ENCODE measurements at regions not wholly inside any gene's neighbourhood (a gene's known extent, or its start where the extent isn't known, plus 50 kb on each side); places are given as distances from the start of the nearest gene placed in this dataset.
"Not testable (repeated sequence)": the region's sequence is repeated elsewhere in the genome, so short reads cannot be mapped to it uniquely, and the experiment has no call there.

GRCh38 chr1:229008347-229008746 lies 262.6 kb upstream of the RAB4A start:
- not testable (repeated sequence) for DNase-seq (ENCODE audit: low spot score)

DNA sequence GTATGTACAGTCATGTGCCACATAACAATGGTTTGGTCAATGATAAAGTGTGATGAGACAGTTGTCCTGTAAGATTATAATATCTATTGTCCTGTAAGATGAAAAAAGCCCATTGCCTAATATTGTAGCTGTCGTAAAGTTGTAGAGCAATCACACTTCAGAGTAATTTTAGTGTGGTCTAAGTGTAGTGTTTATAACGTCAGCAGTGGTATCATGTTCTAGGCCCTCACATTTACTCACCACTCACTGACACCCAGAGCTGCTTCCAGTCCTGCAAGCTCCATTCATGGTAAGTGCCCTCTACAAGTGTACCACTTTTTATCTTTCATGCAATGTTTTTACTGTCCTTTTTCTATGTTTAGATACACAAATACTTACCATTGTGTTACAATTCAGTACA lies 259.9 kb upstream of the RAB4A start:
- no peak for DNase-seq (ENCODE audit: low spot score)

DNA sequence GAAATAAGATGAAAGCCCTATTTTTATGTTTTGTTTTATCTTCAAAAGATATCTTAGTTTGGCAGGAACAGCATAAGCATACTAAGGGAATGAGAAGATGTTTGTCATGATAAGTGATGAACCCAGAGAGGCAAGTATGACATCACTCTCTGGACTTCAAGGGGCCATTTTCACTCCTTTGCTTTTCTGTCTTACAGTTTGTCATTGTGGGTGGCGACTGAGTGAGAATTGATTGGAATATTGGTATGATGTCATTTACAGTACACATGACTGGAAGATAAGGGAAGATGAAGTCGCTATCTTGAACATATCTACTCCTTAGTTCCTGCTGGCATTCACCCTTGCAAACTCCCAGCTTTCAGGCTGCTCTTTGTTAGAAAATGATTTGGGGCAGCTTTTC lies 258.1 kb upstream of the RAB4A start:
- DNase-seq (ENCODE audit: low spot score) = no peak

DNA sequence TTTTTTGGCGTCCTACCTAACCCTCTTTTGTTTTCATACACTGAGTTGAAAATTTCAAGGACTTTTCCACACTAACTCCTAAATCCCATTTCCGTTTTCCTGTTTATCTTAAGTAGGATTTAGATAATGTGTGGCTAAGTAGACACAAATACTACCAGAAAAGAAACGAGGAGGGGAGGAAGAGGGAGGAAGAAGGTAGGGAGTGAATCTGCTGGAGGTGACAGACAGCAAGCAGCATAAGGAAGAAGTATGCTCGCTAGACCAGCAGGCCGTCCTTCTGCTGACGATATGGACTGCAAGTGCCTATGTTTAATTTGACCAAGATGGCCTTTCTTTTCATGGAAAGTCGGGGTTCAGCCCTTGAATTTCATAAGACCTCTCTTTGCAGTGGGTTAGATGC lies 256.9 kb upstream of the RAB4A start:
- no peak for DNase-seq (ENCODE audit: low spot score)

- DNase-seq (ENCODE audit: low spot score) = no peak
Observed at GRCh38 chr1:229015806-229016205, 255.1 kb upstream of the RAB4A start.

- DNase-seq (ENCODE audit: low spot score) = no peak
Observed at GRCh38 chr1:229017091-229017490, 253.8 kb upstream of the RAB4A start.

GRCh38 chr1:229018674-229019295 lies 252.1 kb upstream of the RAB4A start:
- DNase-seq (ENCODE audit: low spot score) = no peak

- DNase-seq (ENCODE audit: low spot score) = peak; percentile 39
Observed at GRCh38 chr1:229019663-229020271, 251.1 kb upstream of the RAB4A start.

DNA sequence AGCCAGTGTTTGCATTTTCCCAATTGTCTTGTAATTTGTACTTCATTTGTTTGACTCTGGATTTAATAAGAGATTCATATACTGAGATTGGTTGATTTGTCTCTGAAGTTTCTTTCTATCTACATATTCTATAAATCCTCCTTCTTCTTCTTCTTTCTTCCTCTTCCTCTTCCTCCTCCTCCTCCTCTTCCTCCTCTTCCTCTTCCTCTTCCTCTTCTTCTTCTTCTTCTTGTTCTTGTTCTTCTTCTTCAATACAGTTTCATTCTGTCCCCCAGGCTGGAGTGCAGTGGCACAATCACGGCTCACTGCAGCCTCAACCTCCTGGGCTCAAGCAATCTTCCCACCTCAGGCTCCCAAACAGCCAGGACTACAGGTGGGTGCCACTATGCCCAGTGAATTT lies 249.9 kb upstream of the RAB4A start:
- DNase-seq (ENCODE audit: low spot score) = not testable (repeated sequence)

GRCh38 chr1:229022595-229023333 lies 248.1 kb upstream of the RAB4A start:
- peak; percentile 8 for DNase-seq (ENCODE audit: low spot score)

DNA sequence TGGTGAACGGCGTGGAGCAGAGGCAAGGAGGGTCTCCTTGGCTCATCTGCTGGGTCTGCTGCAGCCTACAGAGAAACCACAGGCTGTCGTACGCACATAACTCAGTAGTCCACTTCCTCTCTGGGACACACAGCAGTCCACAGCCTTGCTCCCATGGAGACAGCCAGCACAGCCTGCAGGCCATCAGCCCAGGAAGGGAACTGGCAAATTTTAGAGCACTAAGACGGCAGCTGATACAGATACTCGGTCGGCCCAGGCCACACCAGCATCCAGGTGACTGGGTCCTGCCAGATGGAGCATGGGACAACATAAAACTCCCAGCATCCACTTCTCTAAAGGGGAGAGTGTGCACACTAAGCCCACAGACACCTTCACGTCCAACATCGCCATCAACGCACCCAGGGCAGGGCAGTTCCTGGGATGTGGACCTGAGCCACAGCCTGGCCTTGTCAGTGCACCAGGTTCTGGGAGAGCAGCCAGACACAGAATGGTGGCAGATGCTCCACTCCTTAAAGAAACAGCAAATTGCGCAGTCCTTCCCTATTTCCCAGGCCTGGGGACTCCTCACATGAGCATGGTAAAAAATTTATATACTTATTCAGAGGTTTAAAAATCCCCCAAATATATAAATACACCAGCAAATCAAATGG lies 247.1 kb upstream of the RAB4A start:
- DNase-seq (ENCODE audit: low spot score) = peak; percentile 22

GRCh38 chr1:229024528-229025130 lies 246.3 kb upstream of the RAB4A start:
- peak; percentile 70 for DNase-seq (ENCODE audit: low spot score)

- DNase-seq (ENCODE audit: low spot score) = no peak
Observed at GRCh38 chr1:229025576-229025975, 245.3 kb upstream of the RAB4A start.

DNA sequence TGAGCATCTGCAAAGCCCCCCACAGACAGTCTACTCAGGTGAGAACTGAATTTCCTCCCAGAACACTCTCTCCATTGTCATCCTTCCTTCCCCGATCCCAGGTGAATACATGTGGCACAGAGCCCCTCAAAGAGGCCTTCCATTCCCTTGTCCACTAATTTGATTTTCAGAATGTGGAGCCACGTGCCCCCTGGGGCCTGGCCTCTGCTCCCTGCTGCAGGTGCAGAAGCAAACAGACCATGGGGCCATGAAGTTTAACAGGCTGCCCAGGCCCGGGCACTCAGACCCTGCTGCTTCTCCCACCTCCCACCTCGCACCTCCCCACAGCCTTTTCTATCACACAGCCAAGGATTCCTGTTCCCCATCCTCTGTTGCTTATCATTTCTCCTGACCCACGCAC lies 243.8 kb upstream of the RAB4A start:
- DNase-seq (ENCODE audit: low spot score) = no peak

GRCh38 chr1:229027622-229028182 lies 243.2 kb upstream of the RAB4A start:
- no peak for DNase-seq (ENCODE audit: low spot score)

DNA sequence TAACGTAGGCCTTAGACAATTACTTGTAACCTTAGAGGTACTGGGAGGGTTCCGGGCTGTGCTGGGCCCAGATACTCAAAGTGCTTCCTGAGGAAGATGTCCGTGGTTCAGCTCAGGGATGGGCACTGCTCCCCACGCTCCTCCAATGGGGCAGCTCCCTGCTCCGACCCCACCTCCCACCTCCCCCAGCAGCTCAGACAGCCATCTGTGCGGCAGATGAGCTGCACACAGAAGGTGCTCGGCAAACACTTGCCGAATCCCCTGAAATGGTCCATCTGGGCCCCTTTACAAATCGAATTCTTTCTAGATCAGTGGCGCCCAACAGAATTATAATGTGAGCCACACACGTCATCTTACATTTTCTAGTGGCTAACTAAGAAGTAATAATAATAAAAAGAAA lies 242.4 kb upstream of the RAB4A start:
- DNase-seq (ENCODE audit: low spot score) = no peak

DNA sequence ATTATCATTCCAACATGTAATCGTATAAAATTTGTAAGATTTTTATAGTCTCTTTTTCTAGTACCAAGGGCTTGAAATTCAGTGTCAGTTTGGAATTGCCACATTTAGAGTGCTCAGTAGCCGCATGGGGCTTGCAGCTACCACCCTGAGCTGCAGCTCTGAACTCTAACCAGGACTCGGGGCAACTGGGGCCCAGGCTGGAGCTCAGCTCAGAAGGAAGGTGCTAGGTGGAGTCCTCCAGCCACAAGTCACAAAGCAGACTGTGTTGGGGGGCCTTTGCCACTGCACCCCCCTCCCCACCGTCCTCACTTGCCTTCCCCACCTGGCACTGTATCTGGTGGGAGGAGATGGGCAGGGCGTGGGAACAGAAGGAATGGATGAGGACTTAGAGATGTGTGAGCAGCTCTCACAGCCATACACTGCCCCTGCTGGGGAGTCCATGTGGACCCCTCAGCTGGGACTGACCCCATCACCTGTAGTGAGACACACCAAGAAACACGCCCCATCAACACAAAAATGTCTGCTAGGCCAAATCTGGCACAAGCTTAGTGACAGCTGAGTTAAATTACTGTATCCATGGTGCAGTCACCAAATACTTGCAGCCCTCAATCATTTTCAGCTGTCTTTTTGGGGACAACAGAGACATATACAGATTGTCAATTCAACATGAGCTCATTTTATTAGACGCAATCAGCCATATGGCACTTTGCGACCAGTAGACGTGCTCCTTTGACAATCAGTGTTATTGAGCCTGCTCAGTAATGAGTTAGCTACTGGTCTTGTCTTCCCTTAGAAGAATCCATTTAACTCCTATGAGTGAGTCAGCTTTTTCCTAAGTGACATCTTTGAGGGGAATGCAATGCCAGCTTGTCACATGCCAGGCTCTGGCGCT lies 241.7 kb upstream of the RAB4A start:
- no peak for DNase-seq (ENCODE audit: low spot score)

DNA sequence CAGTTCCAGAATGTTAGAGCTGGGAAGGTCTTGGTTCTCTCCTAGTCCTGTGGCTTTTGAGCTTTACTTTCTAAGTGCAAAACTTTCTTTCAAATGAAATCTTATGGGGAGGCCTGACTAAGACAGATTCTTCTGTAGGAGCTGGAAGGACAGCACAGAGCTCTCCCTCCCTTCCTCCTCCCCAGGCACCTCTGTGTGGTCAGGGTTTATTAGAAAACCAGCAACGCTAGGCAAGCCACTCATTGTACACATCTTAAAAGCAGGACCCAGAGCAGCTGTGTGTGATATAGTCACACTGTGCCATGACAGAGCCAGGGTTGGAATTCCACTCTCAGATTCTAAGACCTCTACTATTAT lies 241.1 kb upstream of the RAB4A start:
- DNase-seq (ENCODE audit: low spot score) = no peak

GRCh38 chr1:229030630-229031029 lies 240.3 kb upstream of the RAB4A start:
- DNase-seq (ENCODE audit: low spot score) = no peak

- DNase-seq (ENCODE audit: low spot score) = no peak
Observed at GRCh38 chr1:229031061-229031460, 239.8 kb upstream of the RAB4A start.

Measured in mucosa of gallbladder (tissue), 1 donor.